Ovary (tissue), 3 donors: ENCODE measurements at regions not wholly inside any gene's neighbourhood (a gene's known extent, or its start where the extent isn't known, plus 50 kb on each side); places are given as distances from the start of the nearest gene placed in this dataset.

ENCODE experiments used
- CTCF ChIP-seq, 3 donors: fragments of 450-650 bp in 2 of 3; fragments of 200-600 bp in 1 of 3; IDR thresholded peaks; one replicate each; pipeline versions ENCODE4 v1.5.1 to v1.8.0; 2016 to 2022; ENCODE audit warnings: antibody characterized with exemption in 3 of 3, mild to moderate bottlenecking in 1 of 3
- EP300 ChIP-seq: sonication (generic); formaldehyde crosslinking; IDR thresholded peaks from one replicate; pipeline ENCODE4 v1.6.1; 2017; ENCODE audit warnings: antibody characterized with exemption
- POLR2A ChIP-seq: fragments of 450-650 bp; IDR thresholded peaks from one replicate; pipeline ENCODE4 v1.6.1; 2017; ENCODE audit warnings: antibody characterized with exemption, mild to moderate bottlenecking, moderate library complexity
- donor health status: DM: no; HTN: no; CAD: no.

DNA sequence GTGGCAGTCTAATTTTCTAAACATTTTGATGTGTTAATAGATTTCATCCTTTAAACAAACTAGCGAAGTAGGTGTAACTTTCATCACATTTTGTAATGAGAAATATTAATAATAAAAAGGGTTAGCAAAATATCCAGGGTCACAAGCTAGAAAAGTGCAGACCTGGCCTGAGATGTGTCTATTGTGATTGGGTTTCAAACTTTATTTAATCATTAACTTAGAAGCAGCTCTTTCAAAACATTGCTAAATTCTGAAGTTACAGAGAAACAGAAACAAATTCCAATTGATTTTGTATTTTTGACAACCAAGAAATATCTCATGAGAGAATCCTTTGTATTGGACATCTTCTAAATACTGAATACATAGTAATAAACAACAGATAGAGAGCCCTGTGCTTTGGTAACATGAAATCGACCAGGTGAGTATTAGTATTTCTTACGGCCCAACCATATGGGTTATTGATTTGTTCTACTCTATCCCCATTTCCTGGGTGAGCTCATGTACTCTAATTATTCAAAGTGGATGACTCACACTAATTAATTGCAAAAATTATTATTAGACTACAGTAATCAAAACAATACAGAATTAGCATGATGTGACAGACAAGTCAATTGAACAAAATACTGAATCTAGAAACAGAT lies 1093.8 kb upstream of the AGA start:
- TF ChIP-seq EP300, result no peak
- no peak for TF ChIP-seq CTCF (IDR thresholded peaks at IDR 0.05)
- no peak for TF ChIP-seq POLR2A
